ENCODE measurements at regions not wholly inside any gene's neighbourhood (a gene's known extent, or its start where the extent isn't known, plus 50 kb on each side); places are given as distances from the start of the nearest gene placed in this dataset.

DNA sequence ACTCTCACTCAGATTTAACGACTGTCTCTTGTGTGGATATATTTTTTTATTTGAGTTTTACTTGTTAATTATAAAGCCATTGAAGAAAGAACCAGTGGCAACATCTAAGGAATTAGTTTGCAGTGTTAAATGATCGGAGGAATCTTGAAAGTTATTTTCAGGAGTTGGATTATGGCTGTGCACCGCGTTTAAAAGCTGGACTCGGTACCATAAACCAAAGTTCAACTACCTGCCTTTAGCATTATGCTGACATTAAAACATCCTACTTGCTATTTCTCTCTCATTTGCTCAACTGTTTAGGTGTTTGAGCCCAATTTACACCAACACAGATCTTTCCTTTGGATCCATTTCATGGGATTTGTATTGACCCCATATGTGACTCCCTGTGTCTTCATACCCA, 289.4 kb upstream of the SASH1 start:
- Histone ChIP-seq H3K4me3 (ENCODE audit: low read depth in 1 of 5, low read length in 5 of 5) (no peak overlapping the region), H3K9me3 (ENCODE audit: control insufficient read depth in 5 of 5, low read length in 5 of 5) (peaks cover 0 to 9% (median 8%) of the 10 kb centered on the region in 5 donors), H3K27me3 (ENCODE audit: control insufficient read depth in 5 of 5, insufficient read depth in 4 of 5, low read length in 5 of 5) (no peaks in the 10 kb centered on the region), H3K27ac (ENCODE audit: low read depth, low read length) (no peak overlapping the region), H3K36me3 (ENCODE audit: control insufficient read depth in 5 of 5, insufficient read depth in 5 of 5, low read length in 5 of 5) (no peaks in the 10 kb centered on the region), H3K4me1 (ENCODE audit: control insufficient read depth in 5 of 5, insufficient read depth in 5 of 5, low read length in 5 of 5) (no peaks in the 10 kb centered on the region), H3K9ac (ENCODE audit: low read length in 5 of 5) (no peak overlapping the region)

DNA sequence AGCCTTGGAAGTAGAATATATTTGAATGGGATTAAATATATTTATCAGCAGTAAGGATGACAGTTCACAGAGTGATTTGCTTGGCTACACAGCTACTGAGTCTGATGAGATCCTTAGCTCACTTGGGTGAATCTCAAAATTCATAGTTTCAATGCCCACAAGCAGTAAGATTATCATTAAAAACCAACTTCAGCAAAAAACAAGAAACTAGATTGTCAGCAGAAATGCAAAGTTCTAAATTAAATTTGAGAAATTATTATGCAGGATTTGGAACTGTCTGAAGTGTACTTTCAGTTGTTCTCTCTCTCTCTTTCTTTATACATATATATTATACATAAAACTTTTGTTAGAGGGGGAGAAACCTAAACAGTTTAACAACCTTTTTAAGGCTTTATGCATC, 288.8 kb upstream of the SASH1 start:
- Histone ChIP-seq H3K36me3 (ENCODE audit: control insufficient read depth in 5 of 5, insufficient read depth in 5 of 5, low read length in 5 of 5) (no peaks in the 10 kb centered on the region), H3K9me3 (ENCODE audit: control insufficient read depth in 5 of 5, low read length in 5 of 5) (peaks cover 0 to 9% (median 8%) of the 10 kb centered on the region in 5 donors), H3K9ac (ENCODE audit: low read length in 5 of 5) (no peak overlapping the region), H3K4me1 (ENCODE audit: control insufficient read depth in 5 of 5, insufficient read depth in 5 of 5, low read length in 5 of 5) (no peaks in the 10 kb centered on the region), H3K4me3 (ENCODE audit: low read depth in 1 of 5, low read length in 5 of 5) (no peak overlapping the region), H3K27me3 (ENCODE audit: control insufficient read depth in 5 of 5, insufficient read depth in 4 of 5, low read length in 5 of 5) (no peaks in the 10 kb centered on the region), H3K27ac (ENCODE audit: low read depth, low read length) (no peak overlapping the region)

DNA sequence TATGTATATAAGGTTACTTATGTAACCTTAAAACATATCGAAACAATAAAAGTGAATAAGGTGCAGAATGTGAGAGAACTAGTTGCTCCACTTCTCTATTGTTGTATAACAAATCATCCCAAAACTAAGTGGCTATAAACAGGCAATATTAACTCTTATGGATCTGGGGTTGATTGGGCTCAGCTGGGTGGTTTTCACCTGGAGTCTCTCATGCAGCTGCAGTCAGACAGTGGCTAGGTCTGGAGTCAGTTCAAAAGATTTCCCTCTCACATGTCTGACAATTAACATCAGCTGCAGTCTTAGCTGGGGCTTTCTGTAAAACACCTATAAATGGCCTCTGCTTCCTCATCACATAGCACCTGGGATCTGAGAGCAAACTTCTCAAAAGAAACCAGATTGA, 288.4 kb upstream of the SASH1 start:
- Histone ChIP-seq H3K4me3 (ENCODE audit: low read depth in 1 of 5, low read length in 5 of 5) (no peak overlapping the region), H3K36me3 (ENCODE audit: control insufficient read depth in 5 of 5, insufficient read depth in 5 of 5, low read length in 5 of 5) (no peaks in the 10 kb centered on the region), H3K9me3 (ENCODE audit: control insufficient read depth in 5 of 5, low read length in 5 of 5) (peaks cover 0 to 9% (median 8%) of the 10 kb centered on the region in 5 donors), H3K9ac (ENCODE audit: low read length in 5 of 5) (no peak overlapping the region), H3K4me1 (ENCODE audit: control insufficient read depth in 5 of 5, insufficient read depth in 5 of 5, low read length in 5 of 5) (no peaks in the 10 kb centered on the region), H3K27me3 (ENCODE audit: control insufficient read depth in 5 of 5, insufficient read depth in 4 of 5, low read length in 5 of 5) (no peaks in the 10 kb centered on the region), H3K27ac (ENCODE audit: low read depth, low read length) (no peak overlapping the region)

DNA sequence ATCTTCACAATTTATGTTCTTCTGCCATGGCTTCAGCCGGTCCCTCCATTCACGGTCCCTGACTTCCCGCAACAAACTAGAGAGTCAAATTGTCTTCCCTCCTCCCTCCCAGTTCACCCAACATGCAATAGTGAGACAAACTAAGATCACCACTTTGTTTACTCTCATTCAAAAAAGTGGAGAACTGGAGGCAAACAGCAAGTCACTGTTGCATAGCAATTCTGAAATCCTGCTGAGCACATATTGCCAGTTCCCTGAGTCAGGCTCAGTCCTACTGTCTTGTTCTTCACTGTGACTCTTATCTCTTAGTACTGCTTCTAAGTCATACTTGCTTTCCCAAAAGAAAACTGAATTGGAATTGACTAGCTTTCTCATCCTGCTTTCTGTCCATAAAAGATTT, 287.2 kb upstream of the SASH1 start:
- H3K27ac ChIP-seq (ENCODE audit: low read depth, low read length), result no peak overlapping the region
- H3K4me1 ChIP-seq (ENCODE audit: control insufficient read depth in 5 of 5, insufficient read depth in 5 of 5, low read length in 5 of 5), result no peaks in the 10 kb centered on the region
- H3K9me3 ChIP-seq (ENCODE audit: control insufficient read depth in 5 of 5, low read length in 5 of 5), result peaks cover 0 to 19% (median 15%) of the 10 kb centered on the region in 5 donors
- H3K27me3 ChIP-seq (ENCODE audit: control insufficient read depth in 5 of 5, insufficient read depth in 4 of 5, low read length in 5 of 5), result no peaks in the 10 kb centered on the region
- no peak overlapping the region for H3K4me3 ChIP-seq (ENCODE audit: low read depth in 1 of 5, low read length in 5 of 5)
- H3K36me3 ChIP-seq (ENCODE audit: control insufficient read depth in 5 of 5, insufficient read depth in 5 of 5, low read length in 5 of 5), result no peaks in the 10 kb centered on the region
- no peak overlapping the region for H3K9ac ChIP-seq (ENCODE audit: low read length in 5 of 5)

DNA sequence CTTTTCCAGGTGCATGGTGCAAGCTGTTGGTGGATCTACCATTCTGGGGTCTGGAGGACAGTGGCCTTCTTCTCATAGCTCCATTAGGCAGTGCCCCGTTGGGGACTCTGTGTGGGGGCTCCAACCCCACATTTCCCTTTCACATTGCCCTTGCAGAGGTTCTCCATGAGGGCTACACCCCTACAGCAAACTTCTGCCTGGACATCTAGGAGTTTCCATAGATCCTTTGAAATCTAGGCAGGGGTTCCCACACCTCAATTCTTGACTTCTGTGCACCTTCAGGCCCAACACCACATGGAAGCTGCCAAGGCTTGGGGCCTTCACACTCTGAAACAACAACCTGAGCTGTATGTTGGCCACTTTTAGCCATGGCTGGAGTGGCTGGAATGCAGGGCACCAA, 282.8 kb upstream of the SASH1 start:
- Histone ChIP-seq H3K9me3 (ENCODE audit: control insufficient read depth in 5 of 5, low read length in 5 of 5) (peaks cover 0 to 11% (median 8%) of the 10 kb centered on the region in 5 donors), H3K27me3 (ENCODE audit: control insufficient read depth in 5 of 5, insufficient read depth in 4 of 5, low read length in 5 of 5) (peaks cover 0 to 3% (median 0%) of the 10 kb centered on the region in 5 donors), H3K36me3 (ENCODE audit: control insufficient read depth in 5 of 5, insufficient read depth in 5 of 5, low read length in 5 of 5) (no peaks in the 10 kb centered on the region)

DNA sequence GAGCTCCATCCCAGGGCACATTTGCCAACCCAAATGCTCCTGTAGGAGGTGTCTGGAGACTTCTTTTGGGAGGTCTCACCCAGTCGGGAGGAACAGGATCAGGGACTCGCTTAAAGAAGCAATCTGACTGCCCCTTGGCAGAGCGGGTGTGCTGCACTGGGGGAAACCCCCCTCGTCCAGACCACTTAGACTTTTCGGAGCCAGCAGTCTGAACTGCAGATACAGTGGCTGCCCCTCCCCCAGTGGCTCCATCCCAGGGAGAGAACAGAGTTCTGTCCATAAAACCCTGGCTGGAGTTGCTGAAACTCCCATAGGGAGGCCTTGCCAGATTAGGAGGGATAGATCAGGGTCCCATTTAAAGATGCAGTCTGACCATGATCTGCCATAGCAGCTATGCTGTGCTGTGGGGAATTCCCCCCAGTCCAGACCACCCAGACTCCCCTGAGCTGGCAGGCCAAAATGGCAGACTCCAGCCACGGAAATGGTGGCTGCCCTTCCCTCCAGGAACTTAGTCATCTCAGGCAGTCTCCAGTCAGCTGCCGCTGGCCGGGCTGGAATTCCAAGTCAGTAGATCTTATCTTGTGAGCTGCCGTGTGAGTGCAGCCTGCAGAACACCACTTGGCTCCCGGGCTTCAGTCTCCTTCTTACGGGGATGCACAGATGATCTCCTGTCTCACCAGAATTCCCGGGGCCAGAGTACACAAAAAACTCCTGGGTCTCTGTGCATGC, 278.1 kb upstream of the SASH1 start:
- peaks cover 0 to 4% (median 0%) of the 10 kb centered on the region in 5 donors for H3K27me3 ChIP-seq (ENCODE audit: control insufficient read depth in 5 of 5, insufficient read depth in 4 of 5, low read length in 5 of 5)
- peaks cover 0 to 3% (median 0%) of the 10 kb centered on the region in 5 donors for H3K4me1 ChIP-seq (ENCODE audit: control insufficient read depth in 5 of 5, insufficient read depth in 5 of 5, low read length in 5 of 5)
- H3K36me3 ChIP-seq (ENCODE audit: control insufficient read depth in 5 of 5, insufficient read depth in 5 of 5, low read length in 5 of 5), result no peaks in the 10 kb centered on the region
- no peak overlapping the region for H3K4me3 ChIP-seq (ENCODE audit: low read depth in 1 of 5, low read length in 5 of 5)
- H3K9me3 ChIP-seq (ENCODE audit: control insufficient read depth in 5 of 5, low read length in 5 of 5), result peaks cover 0 to 10% (median 7%) of the 10 kb centered on the region in 5 donors
- H3K9ac ChIP-seq (ENCODE audit: low read length in 5 of 5), result no peak overlapping the region
- H3K27ac ChIP-seq (ENCODE audit: low read depth, low read length), result no peak overlapping the region

More for the DNA sequence above, 282.8 kb upstream of the SASH1 start:
- Histone ChIP-seq H3K4me3 (ENCODE audit: low read depth in 1 of 5, low read length in 5 of 5) (no peak overlapping the region), H3K4me1 (ENCODE audit: control insufficient read depth in 5 of 5, insufficient read depth in 5 of 5, low read length in 5 of 5) (no peaks in the 10 kb centered on the region), H3K27ac (ENCODE audit: low read depth, low read length) (no peak overlapping the region), H3K9ac (ENCODE audit: low read length in 5 of 5) (no peak overlapping the region)

DNA sequence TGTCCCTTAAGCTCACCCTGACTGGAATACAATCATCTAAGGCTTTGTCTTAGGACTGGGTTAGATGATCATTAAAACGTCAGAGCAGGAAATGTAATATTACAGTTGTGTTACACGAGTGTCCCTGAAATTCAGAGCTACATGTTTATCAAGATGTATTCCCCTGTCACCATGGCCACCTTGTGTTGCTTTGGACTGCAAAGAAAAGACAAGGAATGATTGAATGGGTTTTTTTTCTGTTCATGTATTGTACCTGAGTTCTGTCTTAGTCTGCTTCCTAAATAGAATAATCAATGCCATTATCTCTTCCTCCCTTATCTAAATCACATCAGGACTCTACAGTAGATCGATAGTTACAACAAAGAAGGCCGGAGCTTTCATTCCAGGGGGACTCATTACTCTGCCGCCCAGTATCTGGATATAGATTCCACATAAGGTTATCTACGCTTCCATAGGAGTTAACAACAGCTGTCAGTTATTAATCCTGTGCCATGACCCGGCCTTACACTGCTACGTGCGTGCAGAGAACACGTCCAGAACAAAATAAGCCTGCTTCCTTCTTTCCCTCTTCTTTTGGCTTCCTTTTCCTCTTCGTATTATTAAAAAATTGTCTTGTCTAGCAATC, 274.1 kb upstream of the SASH1 start:
- H3K27me3 ChIP-seq (ENCODE audit: control insufficient read depth in 5 of 5, insufficient read depth in 4 of 5, low read length in 5 of 5), result peaks cover 0 to 4% (median 0%) of the 10 kb centered on the region in 5 donors
- H3K9me3 ChIP-seq (ENCODE audit: control insufficient read depth in 5 of 5, low read length in 5 of 5), result peaks cover 0 to 2% (median 0%) of the 10 kb centered on the region in 5 donors
- no peak overlapping the region for H3K9ac ChIP-seq (ENCODE audit: low read length in 5 of 5)
- peaks cover 0 to 3% (median 0%) of the 10 kb centered on the region in 5 donors for H3K4me1 ChIP-seq (ENCODE audit: control insufficient read depth in 5 of 5, insufficient read depth in 5 of 5, low read length in 5 of 5)
- H3K36me3 ChIP-seq (ENCODE audit: control insufficient read depth in 5 of 5, insufficient read depth in 5 of 5, low read length in 5 of 5), result no peaks in the 10 kb centered on the region
- H3K27ac ChIP-seq (ENCODE audit: low read depth, low read length), result no peak overlapping the region
- no peak overlapping the region for H3K4me3 ChIP-seq (ENCODE audit: low read depth in 1 of 5, low read length in 5 of 5)

DNA sequence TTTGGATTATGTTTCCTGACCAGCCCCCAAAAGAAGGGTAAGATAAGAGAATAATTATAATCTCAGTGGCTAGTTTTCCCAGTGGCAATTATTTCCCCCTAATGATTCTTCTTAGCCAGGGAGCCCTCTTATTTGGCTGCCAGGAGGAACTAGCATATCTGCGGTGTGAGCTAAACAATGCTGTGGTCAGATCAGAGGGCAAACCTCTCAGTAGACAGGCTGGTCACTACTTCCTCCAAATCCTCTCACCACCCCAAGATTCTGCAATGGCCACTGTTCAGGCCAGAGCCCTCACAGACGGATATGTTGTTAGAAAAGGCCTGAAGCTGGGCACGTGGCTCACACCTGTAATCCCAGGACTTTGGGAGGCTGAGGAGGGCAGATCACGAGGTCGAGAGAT, 273.4 kb upstream of the SASH1 start:
- H3K4me3 ChIP-seq (ENCODE audit: low read depth in 1 of 5, low read length in 5 of 5), result no peak overlapping the region
- peaks cover 0 to 3% (median 0%) of the 10 kb centered on the region in 5 donors for H3K4me1 ChIP-seq (ENCODE audit: control insufficient read depth in 5 of 5, insufficient read depth in 5 of 5, low read length in 5 of 5)
- peaks cover 0 to 4% (median 0%) of the 10 kb centered on the region in 5 donors for H3K27me3 ChIP-seq (ENCODE audit: control insufficient read depth in 5 of 5, insufficient read depth in 4 of 5, low read length in 5 of 5)
- H3K36me3 ChIP-seq (ENCODE audit: control insufficient read depth in 5 of 5, insufficient read depth in 5 of 5, low read length in 5 of 5), result no peaks in the 10 kb centered on the region
- H3K9me3 ChIP-seq (ENCODE audit: control insufficient read depth in 5 of 5, low read length in 5 of 5), result peaks cover 0 to 2% (median 0%) of the 10 kb centered on the region in 5 donors
- H3K9ac ChIP-seq (ENCODE audit: low read length in 5 of 5), result no peak overlapping the region
- H3K27ac ChIP-seq (ENCODE audit: low read depth, low read length), result no peak overlapping the region

DNA sequence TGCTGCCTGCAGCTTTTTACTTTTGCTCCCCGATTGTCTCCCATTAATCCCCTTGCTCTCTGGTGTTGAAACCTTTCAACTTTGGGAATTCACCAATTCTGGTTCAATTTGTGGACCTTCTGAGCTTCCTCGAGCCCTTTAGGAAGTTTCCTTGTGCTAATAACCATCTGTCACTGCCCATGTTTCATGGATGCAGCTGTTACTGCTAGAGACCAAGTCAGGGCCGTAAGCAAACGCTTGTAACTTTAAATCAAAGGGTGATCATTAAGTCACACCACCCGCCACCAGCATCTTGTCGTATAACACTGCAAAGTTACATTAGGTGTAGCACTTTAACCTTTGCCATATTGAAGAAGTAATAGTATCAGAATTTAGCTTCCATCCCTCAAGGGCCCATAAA, 268.3 kb upstream of the SASH1 start:
- H3K36me3 ChIP-seq (ENCODE audit: control insufficient read depth in 5 of 5, insufficient read depth in 5 of 5, low read length in 5 of 5), result no peaks in the 10 kb centered on the region
- H3K9me3 ChIP-seq (ENCODE audit: control insufficient read depth in 5 of 5, low read length in 5 of 5), result no peaks in the 10 kb centered on the region
- no peak overlapping the region for H3K4me3 ChIP-seq (ENCODE audit: low read depth in 1 of 5, low read length in 5 of 5)
- H3K27me3 ChIP-seq (ENCODE audit: control insufficient read depth in 5 of 5, insufficient read depth in 4 of 5, low read length in 5 of 5), result no peaks in the 10 kb centered on the region
- no peaks in the 10 kb centered on the region for H3K4me1 ChIP-seq (ENCODE audit: control insufficient read depth in 5 of 5, insufficient read depth in 5 of 5, low read length in 5 of 5)
- H3K27ac ChIP-seq (ENCODE audit: low read depth, low read length), result no peak overlapping the region
- H3K9ac ChIP-seq (ENCODE audit: low read length in 5 of 5), result no peak overlapping the region

DNA sequence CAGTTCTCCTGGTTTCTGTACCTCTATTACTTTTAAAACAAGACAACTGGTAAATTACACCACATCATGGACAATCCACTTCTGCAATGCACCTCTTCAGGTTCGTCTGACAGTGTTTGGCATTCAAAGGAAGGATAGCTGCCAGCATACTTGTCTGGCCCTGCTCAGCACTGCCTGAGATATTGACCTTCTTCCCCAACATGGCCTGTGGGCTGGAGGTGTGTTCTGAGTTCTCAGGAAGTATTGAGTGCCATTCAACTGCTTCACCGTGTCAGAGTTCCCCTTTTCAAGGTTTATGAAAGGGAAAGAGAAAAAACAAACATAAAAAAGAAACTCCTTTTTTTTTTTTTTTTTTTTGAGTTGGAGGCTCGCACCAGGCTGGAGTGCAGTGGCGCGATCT, 267.9 kb upstream of the SASH1 start:
- H3K4me1 ChIP-seq (ENCODE audit: control insufficient read depth in 5 of 5, insufficient read depth in 5 of 5, low read length in 5 of 5), result no peaks in the 10 kb centered on the region
- no peak overlapping the region for H3K4me3 ChIP-seq (ENCODE audit: low read depth in 1 of 5, low read length in 5 of 5)
- no peaks in the 10 kb centered on the region for H3K9me3 ChIP-seq (ENCODE audit: control insufficient read depth in 5 of 5, low read length in 5 of 5)
- no peak overlapping the region for H3K9ac ChIP-seq (ENCODE audit: low read length in 5 of 5)
- H3K36me3 ChIP-seq (ENCODE audit: control insufficient read depth in 5 of 5, insufficient read depth in 5 of 5, low read length in 5 of 5), result no peaks in the 10 kb centered on the region
- peaks cover 0 to 2% (median 0%) of the 10 kb centered on the region in 5 donors for H3K27me3 ChIP-seq (ENCODE audit: control insufficient read depth in 5 of 5, insufficient read depth in 4 of 5, low read length in 5 of 5)
- no peak overlapping the region for H3K27ac ChIP-seq (ENCODE audit: low read depth, low read length)
